ENCODE measurements at regions not wholly inside any gene's neighbourhood (a gene's known extent, or its start where the extent isn't known, plus 50 kb on each side); places are given as distances from the start of the nearest gene placed in this dataset.

DNA sequence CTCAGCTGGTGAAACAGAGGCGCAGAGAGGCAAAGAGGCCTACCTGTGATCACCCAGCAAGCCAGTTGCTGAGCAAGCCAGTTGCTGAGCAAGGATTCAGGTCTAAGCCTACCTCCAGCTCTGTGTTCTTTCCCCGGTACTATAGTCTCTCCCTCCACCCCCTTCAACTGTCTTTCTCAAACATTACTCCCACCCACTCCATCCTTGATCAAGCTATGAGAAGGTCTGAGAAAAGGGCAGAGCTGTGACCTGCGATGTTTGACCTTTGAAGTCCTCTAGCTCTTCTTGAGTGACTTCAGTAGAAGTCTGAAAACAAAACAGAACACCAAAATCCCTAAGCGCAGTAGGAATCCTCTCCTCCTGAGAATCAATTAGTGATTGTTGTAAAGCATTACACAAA, 665.2 kb upstream of the ID2 start:
- TF ChIP-seq, protein P1, sequence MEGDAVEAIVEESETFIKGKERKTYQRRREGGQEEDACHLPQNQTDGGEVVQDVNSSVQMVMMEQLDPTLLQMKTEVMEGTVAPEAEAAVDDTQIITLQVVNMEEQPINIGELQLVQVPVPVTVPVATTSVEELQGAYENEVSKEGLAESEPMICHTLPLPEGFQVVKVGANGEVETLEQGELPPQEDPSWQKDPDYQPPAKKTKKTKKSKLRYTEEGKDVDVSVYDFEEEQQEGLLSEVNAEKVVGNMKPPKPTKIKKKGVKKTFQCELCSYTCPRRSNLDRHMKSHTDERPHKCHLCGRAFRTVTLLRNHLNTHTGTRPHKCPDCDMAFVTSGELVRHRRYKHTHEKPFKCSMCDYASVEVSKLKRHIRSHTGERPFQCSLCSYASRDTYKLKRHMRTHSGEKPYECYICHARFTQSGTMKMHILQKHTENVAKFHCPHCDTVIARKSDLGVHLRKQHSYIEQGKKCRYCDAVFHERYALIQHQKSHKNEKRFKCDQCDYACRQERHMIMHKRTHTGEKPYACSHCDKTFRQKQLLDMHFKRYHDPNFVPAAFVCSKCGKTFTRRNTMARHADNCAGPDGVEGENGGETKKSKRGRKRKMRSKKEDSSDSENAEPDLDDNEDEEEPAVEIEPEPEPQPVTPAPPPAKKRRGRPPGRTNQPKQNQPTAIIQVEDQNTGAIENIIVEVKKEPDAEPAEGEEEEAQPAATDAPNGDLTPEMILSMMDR (conservative IDR thresholded peaks at IDR 0.05; ENCODE audit: low read depth, low read length), result no peak
- no peak overlapping the region for H3K4me3 ChIP-seq (ENCODE audit: low read length)
- no peak for DNase-seq (ENCODE audit: low read depth)

DNA sequence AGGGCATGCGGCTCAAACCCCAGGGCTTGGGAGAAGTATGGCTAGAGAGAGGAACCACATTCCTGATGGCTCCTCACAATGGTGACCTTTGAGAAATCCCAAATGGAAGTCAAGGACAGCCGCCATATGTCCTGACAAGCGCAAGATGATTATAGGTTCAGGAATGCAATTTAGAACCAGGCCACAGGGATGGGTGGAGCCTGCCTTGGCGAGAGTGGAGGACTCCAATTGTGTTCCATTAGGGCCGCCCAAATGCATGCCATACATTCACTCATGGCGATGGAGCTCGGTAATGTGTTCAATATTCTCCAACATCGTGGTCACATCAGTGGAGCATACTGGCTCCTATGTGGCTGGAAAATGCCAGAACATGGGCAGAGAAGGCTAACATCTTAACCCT, 662.9 kb upstream of the ID2 start:
- TF ChIP-seq, protein P1 (conservative IDR thresholded peaks at IDR 0.05; ENCODE audit: low read depth, low read length), result no peak
- DNase-seq (ENCODE audit: low read depth), result no peak
- no peak overlapping the region for H3K4me3 ChIP-seq (ENCODE audit: low read length)

GRCh38 chr2:8019934-8020333, 661.9 kb upstream of the ID2 start:
- no peak overlapping the region for H3K4me3 ChIP-seq (ENCODE audit: low read length)
- no peak for DNase-seq (ENCODE audit: low read depth)
- TF ChIP-seq, protein P1 (conservative IDR thresholded peaks at IDR 0.05; ENCODE audit: low read depth, low read length), result no peak

GRCh38 chr2:8021921-8022320, 659.9 kb upstream of the ID2 start:
- DNase-seq (ENCODE audit: low read depth), result no peak
- no peak overlapping the region for H3K4me3 ChIP-seq (ENCODE audit: low read length)
- TF ChIP-seq, protein P1 (conservative IDR thresholded peaks at IDR 0.05; ENCODE audit: low read depth, low read length), result no peak

DNA sequence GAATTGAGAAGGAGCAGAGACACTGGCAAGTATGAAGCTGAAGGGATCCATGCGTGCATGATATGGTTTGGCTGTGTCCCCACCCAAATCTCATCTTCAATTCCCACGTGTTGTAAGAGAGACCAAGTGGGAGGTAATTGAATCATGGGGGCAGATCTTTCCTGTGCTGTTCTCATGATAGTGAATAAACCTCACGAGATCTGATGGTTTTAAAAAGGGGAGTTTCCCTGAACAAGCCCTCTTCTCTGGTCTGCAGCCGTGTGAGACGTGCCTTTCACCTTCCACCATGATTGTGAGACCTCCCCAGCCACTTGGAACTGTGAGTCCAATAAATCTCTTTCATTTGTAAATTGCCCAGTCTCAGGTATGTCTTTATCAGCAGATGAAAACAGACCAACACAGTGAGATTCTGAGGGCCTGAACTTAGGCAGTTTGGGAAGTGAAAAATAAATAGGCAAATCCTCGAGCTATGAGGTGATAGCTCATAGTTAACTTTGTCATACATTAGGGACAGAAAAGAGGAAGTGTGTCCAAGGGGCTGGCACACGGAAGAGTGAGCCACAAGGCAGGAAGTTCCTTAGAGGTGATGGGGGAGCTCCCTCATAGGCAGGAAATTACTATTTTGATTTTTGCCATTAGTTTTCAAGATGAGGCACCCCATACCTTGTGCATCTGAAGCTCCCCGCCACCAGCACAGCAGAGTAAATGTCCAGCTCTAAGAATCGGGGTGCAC, 658.8 kb upstream of the ID2 start:
- H3K4me3 ChIP-seq (ENCODE audit: low read length), result no peak overlapping the region
- TF ChIP-seq, protein P1 (conservative IDR thresholded peaks at IDR 0.05; ENCODE audit: low read depth, low read length), result no peak
- DNase-seq (ENCODE audit: low read depth), result no peak

GRCh38 chr2:8024506-8024905, 657.4 kb upstream of the ID2 start:
- DNase-seq (ENCODE audit: low read depth), result no peak
- no peak overlapping the region for H3K4me3 ChIP-seq (ENCODE audit: low read length)
- TF ChIP-seq, protein P1 (conservative IDR thresholded peaks at IDR 0.05; ENCODE audit: low read depth, low read length), result no peak

DNA sequence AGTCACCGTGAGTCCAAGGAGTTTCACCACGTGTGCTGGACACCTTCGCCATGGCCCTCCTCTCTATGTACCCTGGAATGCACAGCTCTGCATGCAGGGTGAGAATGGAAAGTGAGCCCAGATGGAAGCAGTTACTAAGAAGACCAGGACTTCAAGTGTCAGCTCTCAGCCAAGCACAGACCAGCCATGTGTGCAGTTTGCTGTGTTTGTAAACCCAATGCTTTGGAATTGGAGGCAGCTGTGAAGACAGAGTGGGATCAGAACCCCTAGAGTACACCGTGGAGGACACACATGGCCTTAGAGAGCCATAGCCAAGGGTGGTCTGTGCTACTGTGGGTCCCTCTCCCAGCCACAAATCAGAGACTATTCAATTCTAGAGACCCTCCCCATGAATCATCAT, 655.5 kb upstream of the ID2 start:
- DNase-seq (ENCODE audit: low read depth), result no peak
- H3K4me3 ChIP-seq (ENCODE audit: low read length), result no peak overlapping the region
- TF ChIP-seq, protein P1 (conservative IDR thresholded peaks at IDR 0.05; ENCODE audit: low read depth, low read length), result no peak

Measured in retinal pigment epithelial cell (primary cell).